ENCODE measurements at regions not wholly inside any gene's neighbourhood (a gene's known extent, or its start where the extent isn't known, plus 50 kb on each side); places are given as distances from the start of the nearest gene placed in this dataset.

DNA sequence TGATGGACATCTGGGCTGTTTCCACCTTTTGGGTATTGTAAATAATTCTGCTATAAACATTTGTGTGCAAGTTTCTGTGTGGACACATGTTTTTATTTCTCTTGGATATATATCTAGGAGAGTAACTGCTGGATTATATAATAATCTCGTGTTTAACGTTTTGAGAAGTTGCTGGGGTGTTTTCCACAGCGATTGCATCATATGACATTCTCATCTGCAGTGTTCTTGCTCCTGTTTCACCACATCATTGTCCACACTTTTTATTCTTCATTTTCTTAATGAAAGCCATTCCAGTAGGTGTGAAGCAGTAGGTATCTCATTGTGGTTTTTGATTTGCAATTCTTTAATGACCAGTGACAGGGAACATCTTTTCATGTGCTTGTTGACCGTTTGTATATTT, 56.9 kb upstream of the ALKAL2 start:
- no peak overlapping the region for H3K27ac ChIP-seq (ENCODE audit: low read length)
- H3K79me2 ChIP-seq (ENCODE audit: insufficient read depth, low read length): no peaks in the 10 kb centered on the region
- H3K27me3 ChIP-seq (ENCODE audit: insufficient read depth, low read length, poor library complexity): peaks cover 6% of the 10 kb centered on the region
- no peak for ATAC-seq (ENCODE audit: insufficient read depth, low read depth)
- no peaks in the 10 kb centered on the region for H3K36me3 ChIP-seq (ENCODE audit: insufficient read depth, low read length)
- no peak overlapping the region for H2AFZ ChIP-seq (ENCODE audit: low read depth, low read length)
- H3K9ac ChIP-seq (ENCODE audit: low read depth, low read length): no peak overlapping the region
- no peaks in the 10 kb centered on the region for H4K20me1 ChIP-seq (ENCODE audit: insufficient read depth, low read length)
- H3K4me2 ChIP-seq (ENCODE audit: insufficient read depth, low read length): no peak overlapping the region
- H3K4me1 ChIP-seq (ENCODE audit: insufficient read depth, low read length): no peaks in the 10 kb centered on the region
- H3K4me3 ChIP-seq (ENCODE audit: low read depth in 1 of 2, low read length in 2 of 2): no peak overlapping the region
- H3K9me3 ChIP-seq (ENCODE audit: insufficient read depth, low read length, severe bottlenecking): peaks cover 5% of the 10 kb centered on the region
- TF ChIP-seq, protein P1, sequence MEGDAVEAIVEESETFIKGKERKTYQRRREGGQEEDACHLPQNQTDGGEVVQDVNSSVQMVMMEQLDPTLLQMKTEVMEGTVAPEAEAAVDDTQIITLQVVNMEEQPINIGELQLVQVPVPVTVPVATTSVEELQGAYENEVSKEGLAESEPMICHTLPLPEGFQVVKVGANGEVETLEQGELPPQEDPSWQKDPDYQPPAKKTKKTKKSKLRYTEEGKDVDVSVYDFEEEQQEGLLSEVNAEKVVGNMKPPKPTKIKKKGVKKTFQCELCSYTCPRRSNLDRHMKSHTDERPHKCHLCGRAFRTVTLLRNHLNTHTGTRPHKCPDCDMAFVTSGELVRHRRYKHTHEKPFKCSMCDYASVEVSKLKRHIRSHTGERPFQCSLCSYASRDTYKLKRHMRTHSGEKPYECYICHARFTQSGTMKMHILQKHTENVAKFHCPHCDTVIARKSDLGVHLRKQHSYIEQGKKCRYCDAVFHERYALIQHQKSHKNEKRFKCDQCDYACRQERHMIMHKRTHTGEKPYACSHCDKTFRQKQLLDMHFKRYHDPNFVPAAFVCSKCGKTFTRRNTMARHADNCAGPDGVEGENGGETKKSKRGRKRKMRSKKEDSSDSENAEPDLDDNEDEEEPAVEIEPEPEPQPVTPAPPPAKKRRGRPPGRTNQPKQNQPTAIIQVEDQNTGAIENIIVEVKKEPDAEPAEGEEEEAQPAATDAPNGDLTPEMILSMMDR (IDR thresholded peaks at IDR 0.05; ENCODE audit: borderline replicate concordance, extremely low read depth, low read length, poor library complexity, severe bottlenecking): no peak
- DNase-seq: no peak

DNA sequence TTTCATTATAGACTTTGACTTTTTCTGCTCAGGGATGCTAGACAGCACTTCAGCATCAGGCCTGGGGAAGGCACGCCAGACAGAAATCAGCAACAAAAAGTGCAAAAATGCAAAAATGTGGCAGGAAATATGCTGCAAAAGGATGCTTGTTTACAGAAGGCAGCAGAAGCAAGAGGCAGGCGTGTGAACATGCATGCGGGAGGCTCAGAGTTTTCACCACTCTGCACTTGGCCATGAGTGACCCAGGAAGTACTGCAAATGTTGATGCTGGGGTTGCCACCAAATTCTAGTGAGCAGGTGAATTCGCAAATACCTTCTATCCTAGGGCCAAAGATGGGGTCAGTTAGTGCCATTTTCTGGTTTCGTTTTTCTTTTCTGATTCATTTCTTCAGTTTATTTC, 55.5 kb upstream of the ALKAL2 start:
- TF ChIP-seq, protein P1 (IDR thresholded peaks at IDR 0.05; ENCODE audit: borderline replicate concordance, extremely low read depth, low read length, poor library complexity, severe bottlenecking): no peak
- TF ChIP-seq EZH2 (IDR thresholded peaks at IDR 0.05; ENCODE audit: borderline replicate concordance, low read depth, low read length, severe bottlenecking): no peak
- Histone ChIP-seq H3K4me2 (ENCODE audit: insufficient read depth, low read length) (no peak overlapping the region), H3K4me1 (ENCODE audit: insufficient read depth, low read length) (no peaks in the 10 kb centered on the region), H3K9me3 (ENCODE audit: insufficient read depth, low read length, severe bottlenecking) (peaks cover 14% of the 10 kb centered on the region), H3K9ac (ENCODE audit: low read depth, low read length) (no peak overlapping the region), H4K20me1 (ENCODE audit: insufficient read depth, low read length) (no peaks in the 10 kb centered on the region), H3K4me3 (ENCODE audit: low read depth in 1 of 2, low read length in 2 of 2) (no peak overlapping the region), H3K27ac (ENCODE audit: low read length) (no peak overlapping the region), H3K79me2 (ENCODE audit: insufficient read depth, low read length) (no peaks in the 10 kb centered on the region), H3K27me3 (ENCODE audit: insufficient read depth, low read length, poor library complexity) (peaks cover 6% of the 10 kb centered on the region), H3K36me3 (ENCODE audit: insufficient read depth, low read length) (no peaks in the 10 kb centered on the region), H2AFZ (ENCODE audit: low read depth, low read length) (no peak overlapping the region)
- ATAC-seq (ENCODE audit: insufficient read depth, low read depth): no peak
- DNase-seq: no peak

DNA sequence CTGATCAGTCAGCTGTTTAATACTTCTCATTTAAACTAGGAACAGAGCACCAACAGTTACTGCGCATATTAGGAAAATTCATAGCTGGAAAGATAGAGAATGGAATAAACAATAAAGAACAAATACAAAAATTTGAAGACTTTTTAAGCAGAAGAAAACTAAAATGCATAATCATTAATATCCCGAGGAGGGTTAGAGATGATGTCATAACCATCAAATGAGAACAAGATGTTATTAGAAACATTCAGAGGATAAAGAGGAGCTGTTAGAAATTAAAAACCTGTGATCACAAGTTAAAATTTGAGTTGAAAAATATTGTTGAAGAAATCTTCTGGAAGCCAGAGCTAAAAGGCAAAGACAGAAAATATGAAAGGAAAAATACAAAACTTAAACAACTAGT, 54.0 kb upstream of the ALKAL2 start:
- Histone ChIP-seq H3K4me2 (ENCODE audit: insufficient read depth, low read length) (no peak overlapping the region), H3K36me3 (ENCODE audit: insufficient read depth, low read length) (no peaks in the 10 kb centered on the region), H2AFZ (ENCODE audit: low read depth, low read length) (no peak overlapping the region), H3K27me3 (ENCODE audit: insufficient read depth, low read length, poor library complexity) (peaks cover 4% of the 10 kb centered on the region), H3K4me3 (ENCODE audit: low read depth in 1 of 2, low read length in 2 of 2) (no peak overlapping the region), H3K4me1 (ENCODE audit: insufficient read depth, low read length) (no peaks in the 10 kb centered on the region), H3K9ac (ENCODE audit: low read depth, low read length) (no peak overlapping the region), H3K27ac (ENCODE audit: low read length) (no peak overlapping the region), H3K79me2 (ENCODE audit: insufficient read depth, low read length) (no peaks in the 10 kb centered on the region), H3K9me3 (ENCODE audit: insufficient read depth, low read length, severe bottlenecking) (peaks cover 18% of the 10 kb centered on the region), H4K20me1 (ENCODE audit: insufficient read depth, low read length) (no peaks in the 10 kb centered on the region)
- no peak for DNase-seq
- no peak for ATAC-seq (ENCODE audit: insufficient read depth, low read depth)
- TF ChIP-seq EZH2 (IDR thresholded peaks at IDR 0.05; ENCODE audit: borderline replicate concordance, low read depth, low read length, severe bottlenecking): no peak
- TF ChIP-seq, protein P1 (IDR thresholded peaks at IDR 0.05; ENCODE audit: borderline replicate concordance, extremely low read depth, low read length, poor library complexity, severe bottlenecking): no peak

DNA sequence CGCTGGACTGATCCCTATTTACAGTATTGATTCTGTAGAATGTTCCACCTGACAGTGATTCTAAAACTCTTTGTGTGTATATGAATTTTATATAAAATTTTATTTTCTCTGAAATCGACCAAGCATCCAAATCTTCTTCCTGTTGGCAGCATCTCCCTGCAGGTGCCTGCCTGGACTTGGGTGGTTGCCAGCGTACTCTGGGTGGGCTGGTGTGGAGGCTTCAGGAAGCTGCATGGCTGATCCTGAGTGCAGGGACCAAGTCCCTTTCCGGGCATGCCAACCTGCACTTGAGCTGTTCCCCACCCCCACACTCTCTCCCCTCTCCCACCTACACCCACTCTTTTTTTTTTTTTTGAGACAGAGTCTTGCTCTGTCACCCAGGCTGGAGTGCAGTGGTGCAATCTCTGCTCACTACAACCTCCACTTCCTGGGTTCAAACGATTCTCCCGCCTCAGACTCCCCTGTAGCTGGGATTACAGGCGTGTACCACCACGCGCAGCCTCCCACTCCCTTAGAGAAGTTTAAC, 53.2 kb upstream of the ALKAL2 start:
- no peak for TF ChIP-seq EZH2 (IDR thresholded peaks at IDR 0.05; ENCODE audit: borderline replicate concordance, low read depth, low read length, severe bottlenecking)
- TF ChIP-seq, protein P1 (IDR thresholded peaks at IDR 0.05; ENCODE audit: borderline replicate concordance, extremely low read depth, low read length, poor library complexity, severe bottlenecking): no peak
- no peak overlapping the region for H3K4me2 ChIP-seq (ENCODE audit: insufficient read depth, low read length)
- H3K9me3 ChIP-seq (ENCODE audit: insufficient read depth, low read length, severe bottlenecking): peaks cover 26% of the 10 kb centered on the region
- H2AFZ ChIP-seq (ENCODE audit: low read depth, low read length): no peak overlapping the region
- H3K9ac ChIP-seq (ENCODE audit: low read depth, low read length): no peak overlapping the region
- no peaks in the 10 kb centered on the region for H3K36me3 ChIP-seq (ENCODE audit: insufficient read depth, low read length)
- DNase-seq (no peak), ATAC-seq (ENCODE audit: insufficient read depth, low read depth) (no peak)
- H3K27ac ChIP-seq (ENCODE audit: low read length): no peak overlapping the region
- H3K4me1 ChIP-seq (ENCODE audit: insufficient read depth, low read length): no peaks in the 10 kb centered on the region
- no peaks in the 10 kb centered on the region for H4K20me1 ChIP-seq (ENCODE audit: insufficient read depth, low read length)
- H3K27me3 ChIP-seq (ENCODE audit: insufficient read depth, low read length, poor library complexity): no peaks in the 10 kb centered on the region
- no peak overlapping the region for H3K4me3 ChIP-seq (ENCODE audit: low read depth in 1 of 2, low read length in 2 of 2)
- H3K79me2 ChIP-seq (ENCODE audit: insufficient read depth, low read length): no peaks in the 10 kb centered on the region
